Type B pancreatic cell (in vitro differentiated cells): ENCODE measurements at regions not wholly inside any gene's neighbourhood (a gene's known extent, or its start where the extent isn't known, plus 50 kb on each side); places are given as distances from the start of the nearest gene placed in this dataset.

Experiments used
- DNase-seq: peaks from one replicate; pipeline ENCODE4 v3.0.0; 2021; ENCODE audit warnings: mixed read lengths; ENCODE audit not compliant: unreplicated experiment; ENCODE audit errors: extremely low spot score
- H3K27ac Mint-ChIP-seq: 2 replicates; pipeline ENCODE4 v1.8.0; 2021; ENCODE audit warnings: mild to moderate bottlenecking, mixed read lengths
- H3K27me3 Mint-ChIP-seq: 2 replicates; pipeline ENCODE4 v1.8.0; 2021; ENCODE audit warnings: mixed read lengths
- H3K36me3 Mint-ChIP-seq: 2 replicates; pipeline ENCODE4 v1.8.0; 2021; ENCODE audit warnings: mixed read lengths
- H3K4me1 Mint-ChIP-seq: one replicate; pipeline ENCODE4 v1.8.0; 2021; ENCODE audit warnings: mixed read lengths; ENCODE audit not compliant: unreplicated experiment
- H3K4me3 Mint-ChIP-seq: 2 replicates; pipeline ENCODE4 v1.8.0; 2021; ENCODE audit warnings: mild to moderate bottlenecking, mixed read lengths
- H3K9me3 Mint-ChIP-seq: 2 replicates; pipeline ENCODE4 v1.8.0; 2021; ENCODE audit warnings: mixed read lengths
- CTCF ChIP-seq: fragments of 200-600 bp; sonication (generic); conservative IDR thresholded peaks from 2 replicates; pipeline ENCODE4 v1.5.0; 2021; ENCODE audit warnings: antibody characterized with exemption, mild to moderate bottlenecking

- no peak for DNase-seq
- Mint-ChIP-seq H3K27ac (no peak overlapping the region), H3K36me3 (no peaks in the 10 kb centered on the region), H3K9me3 (no peaks in the 10 kb centered on the region), H3K27me3 (no peaks in the 10 kb centered on the region), H3K4me1 (peaks cover 32% of the 10 kb centered on the region), H3K4me3 (no peak overlapping the region)
- TF ChIP-seq CTCF: no peak
These were observed 171.5 kb upstream of the AKR1E2 start for GRCh38 chr10:4654496-4654895.

- peak overlapping the region; percentile 74 for H3K27ac Mint-ChIP-seq
- H3K27me3 Mint-ChIP-seq: no peaks in the 10 kb centered on the region
- no peak for TF ChIP-seq CTCF
- H3K9me3 Mint-ChIP-seq: no peaks in the 10 kb centered on the region
- H3K4me1 Mint-ChIP-seq: peaks cover 36% of the 10 kb centered on the region
- H3K36me3 Mint-ChIP-seq: no peaks in the 10 kb centered on the region
- H3K4me3 Mint-ChIP-seq: no peak overlapping the region
- DNase-seq: no peak
These were observed 172.8 kb upstream of the AKR1E2 start for GRCh38 chr10:4653160-4653559.

GRCh38 chr10:4652111-4653010 lies 173.6 kb upstream of the AKR1E2 start:
- Mint-ChIP-seq H3K4me1 (peaks cover 39% of the 10 kb centered on the region), H3K27me3 (no peaks in the 10 kb centered on the region), H3K9me3 (no peaks in the 10 kb centered on the region), H3K27ac (no peak overlapping the region), H3K4me3 (no peak overlapping the region), H3K36me3 (no peaks in the 10 kb centered on the region)
- no peak for TF ChIP-seq CTCF
- DNase-seq: no peak

GRCh38 chr10:4651404-4652037 lies 174.5 kb upstream of the AKR1E2 start:
- no peak for DNase-seq
- H3K9me3 Mint-ChIP-seq: peaks cover 3% of the 10 kb centered on the region
- H3K4me1 Mint-ChIP-seq: peaks cover 46% of the 10 kb centered on the region
- no peaks in the 10 kb centered on the region for H3K27me3 Mint-ChIP-seq
- peaks cover 2% of the 10 kb centered on the region for H3K36me3 Mint-ChIP-seq
- H3K4me3 Mint-ChIP-seq: no peak overlapping the region
- TF ChIP-seq CTCF: no peak
- H3K27ac Mint-ChIP-seq: peak overlapping the region; percentile 33

- H3K36me3 Mint-ChIP-seq: peaks cover 5% of the 10 kb centered on the region
- peaks cover 53% of the 10 kb centered on the region for H3K4me1 Mint-ChIP-seq
These were observed 175.4 kb upstream of the AKR1E2 start for GRCh38 chr10:4650582-4650981.

More at GRCh38 chr10:4650582-4650981, 175.4 kb upstream of the AKR1E2 start:
- Mint-ChIP-seq H3K4me3 (no peak overlapping the region), H3K27me3 (no peaks in the 10 kb centered on the region), H3K9me3 (peaks cover 6% of the 10 kb centered on the region), H3K27ac (peak overlapping the region; percentile 56)
- DNase-seq: no peak
- TF ChIP-seq CTCF: no peak
